Jurkat, Clone E6-1 (cell line): ENCODE measurements at regions not wholly inside any gene's neighbourhood (a gene's known extent, or its start where the extent isn't known, plus 50 kb on each side); places are given as distances from the start of the nearest gene placed in this dataset.
"Not testable (repeated sequence)": the region's sequence is repeated elsewhere in the genome, so short reads cannot be mapped to it uniquely, and the experiment has no call there.

ENCODE experiments used
- DNase-seq: peaks from one replicate; pipeline ENCODE4 v3.0.0-alpha.2; 2011; ENCODE audit warnings: low read depth, low spot score
- H3K4me3 ChIP-seq: 2 replicates; pipeline ENCODE4 v1.5.1; 2011; ENCODE audit warnings: mild to moderate bottlenecking, low read length, control low read depth, moderate library complexity

DNA sequence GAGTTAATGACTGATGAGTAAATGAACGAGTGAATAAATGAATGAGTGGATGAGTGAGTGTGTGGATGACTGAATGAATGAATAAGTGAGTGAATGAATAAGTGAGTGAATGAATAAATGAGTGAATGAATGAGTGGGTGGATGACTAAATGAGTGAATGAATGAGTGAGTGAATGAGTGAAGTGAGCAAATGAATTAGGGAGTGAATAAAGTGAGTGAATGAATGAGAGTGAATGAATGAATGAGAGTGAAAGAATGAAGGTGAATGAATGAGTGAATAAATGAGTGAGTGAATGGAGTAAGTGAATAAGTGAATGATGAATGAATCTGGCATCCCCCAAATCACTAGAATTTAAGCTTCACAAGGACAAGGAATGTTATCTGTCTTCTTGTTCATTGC, 1253.0 kb downstream of the TYW1 start:
- DNase-seq: no peak
- H3K4me3 ChIP-seq: no peak overlapping the region

DNA sequence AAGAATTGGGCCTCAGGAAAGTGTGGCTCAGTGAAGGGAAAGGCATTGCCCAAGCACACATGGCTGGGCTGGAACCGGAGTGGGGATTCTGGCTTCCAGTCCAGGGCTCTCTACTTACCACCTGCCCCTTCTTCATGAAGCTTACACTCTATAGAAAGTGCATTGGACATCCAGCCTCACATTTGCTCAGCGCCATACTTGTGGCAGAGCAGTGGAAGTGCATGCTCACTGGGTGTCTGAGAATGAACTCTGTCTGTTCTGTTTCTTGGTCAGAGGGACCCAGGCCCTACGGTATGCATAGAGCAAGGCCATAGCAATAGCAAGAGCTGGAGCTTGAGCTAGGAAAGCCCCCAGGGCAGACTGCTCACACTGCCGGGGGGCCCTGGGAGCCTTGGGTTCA, 1253.5 kb downstream of the TYW1 start:
- no peak overlapping the region for H3K4me3 ChIP-seq
- no peak for DNase-seq

DNA sequence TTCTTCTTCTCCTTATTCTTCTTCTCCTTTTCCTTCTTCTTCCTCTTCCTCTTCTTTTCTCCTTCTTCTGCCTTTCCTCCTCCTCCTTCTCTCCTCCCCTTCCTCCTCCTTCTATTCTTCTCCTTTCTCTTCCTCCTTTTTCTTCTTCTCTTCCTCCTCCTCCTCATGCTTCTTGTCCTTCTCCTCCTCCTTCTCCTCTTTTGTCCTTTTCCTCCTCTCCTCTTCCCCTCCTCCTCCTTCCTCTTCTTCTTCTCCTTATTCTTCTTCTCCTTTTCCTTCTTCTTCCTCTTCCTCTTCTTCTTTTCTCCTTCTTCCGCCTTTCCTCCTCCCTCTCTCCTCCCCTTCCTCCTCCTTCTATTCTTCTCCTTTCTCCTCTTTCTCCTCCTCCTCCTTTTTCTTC, 1258.2 kb downstream of the TYW1 start:
- not testable (repeated sequence) for DNase-seq

GRCh38 chr7:68256295-68256694, 1259.7 kb downstream of the TYW1 start:
- H3K4me3 ChIP-seq: no peak overlapping the region
- no peak for DNase-seq

More for the DNA sequence above, 1258.2 kb downstream of the TYW1 start:
- H3K4me3 ChIP-seq: not testable (repeated sequence)

DNA sequence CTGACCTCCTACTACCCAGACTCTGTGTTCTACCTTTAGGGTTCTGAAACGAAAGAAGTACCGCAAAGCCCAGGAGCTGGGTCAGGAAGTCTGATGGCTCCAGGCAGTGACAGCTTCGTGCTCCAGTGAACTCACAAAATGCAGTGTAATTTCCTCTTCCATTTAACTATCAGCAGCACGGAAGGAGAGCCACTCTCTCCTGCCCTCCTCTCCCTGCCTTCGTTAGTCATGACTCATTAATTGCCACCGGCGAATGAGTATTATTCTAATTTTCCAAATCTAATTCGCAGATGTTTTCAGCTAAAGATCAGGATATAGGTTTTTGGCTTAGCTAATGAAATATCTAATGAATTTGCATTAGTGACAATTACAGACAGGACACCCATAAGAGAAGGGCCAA, 1262.0 kb downstream of the TYW1 start:
- no peak for DNase-seq
- H3K4me3 ChIP-seq: no peak overlapping the region

DNA sequence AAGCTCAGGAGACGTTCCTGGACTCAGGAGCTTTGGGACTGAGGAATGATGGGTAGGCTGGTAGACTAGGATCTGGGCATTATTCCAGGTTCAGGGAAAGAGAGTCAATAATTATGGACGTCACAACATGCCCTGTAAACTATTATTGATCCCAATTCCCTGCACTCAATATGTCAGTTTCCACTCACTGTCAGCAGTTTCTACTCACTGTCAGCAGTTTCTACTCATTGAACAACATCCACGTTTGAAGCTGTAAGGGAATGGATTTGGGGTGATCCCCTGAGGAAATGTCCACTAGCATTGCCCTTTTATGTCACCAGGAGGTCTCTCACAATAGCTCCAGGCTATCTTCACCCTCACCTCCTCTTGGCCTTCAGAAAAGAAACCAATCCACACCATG, 1268.6 kb downstream of the TYW1 start:
- no peak for DNase-seq
- no peak overlapping the region for H3K4me3 ChIP-seq

DNA sequence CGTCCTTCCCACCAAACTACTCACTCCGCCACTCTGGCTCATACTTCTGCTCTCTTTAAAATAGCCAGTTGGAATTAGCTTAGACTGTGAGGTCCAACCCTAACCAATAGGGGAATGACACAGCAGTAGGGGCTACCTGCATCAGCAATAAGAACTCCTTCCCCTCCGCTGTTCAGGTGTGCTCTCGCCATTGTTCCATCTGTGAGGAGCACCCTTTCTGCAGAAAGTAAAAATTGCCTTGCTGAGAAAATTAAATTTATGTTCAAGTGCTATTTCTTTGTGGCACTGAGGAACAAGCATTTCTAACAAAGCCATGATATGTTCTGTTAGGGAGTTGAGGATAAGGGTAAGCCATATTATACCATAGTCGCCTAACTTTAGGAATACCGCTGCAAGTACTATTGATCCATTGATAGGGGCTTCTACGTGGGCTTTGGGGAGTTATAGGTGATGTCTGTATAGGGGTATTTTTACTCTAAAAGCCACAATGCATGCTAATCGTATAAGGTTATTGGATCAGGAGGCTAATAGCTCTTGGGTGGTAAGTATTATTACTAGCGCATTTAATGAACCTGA, 1269.5 kb downstream of the TYW1 start:
- H3K4me3 ChIP-seq: no peak overlapping the region
- DNase-seq: no peak

DNA sequence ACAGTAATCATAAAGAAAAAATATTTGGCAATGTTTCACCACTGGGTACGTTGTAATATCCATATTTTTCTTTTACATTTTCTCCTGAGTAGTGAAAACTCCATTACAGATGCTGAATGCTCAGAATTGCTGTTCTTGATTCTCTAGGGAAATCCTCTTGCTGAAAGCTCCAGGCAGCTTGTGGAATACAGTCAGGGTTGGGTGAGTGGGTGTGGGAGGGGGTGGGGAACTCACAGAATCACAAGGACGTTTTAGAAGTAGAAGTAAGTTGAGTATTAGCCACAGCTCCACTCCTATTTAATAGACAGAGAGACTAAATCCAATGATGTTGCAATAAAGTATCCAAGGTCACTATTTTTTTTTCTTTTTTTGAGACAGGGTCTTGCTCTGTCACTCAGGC, 1270.9 kb downstream of the TYW1 start:
- no peak overlapping the region for H3K4me3 ChIP-seq
- no peak for DNase-seq

- H3K4me3 ChIP-seq: no peak overlapping the region
- no peak for DNase-seq
Observed at GRCh38 chr7:68269405-68269804, 1272.8 kb downstream of the TYW1 start.

GRCh38 chr7:68272507-68272906, 1275.9 kb downstream of the TYW1 start:
- H3K4me3 ChIP-seq: no peak overlapping the region
- no peak for DNase-seq

- no peak overlapping the region for H3K4me3 ChIP-seq
- no peak for DNase-seq
Observed at GRCh38 chr7:68276725-68277124, 1280.1 kb downstream of the TYW1 start.

- no peak overlapping the region for H3K4me3 ChIP-seq
- DNase-seq: no peak
Observed at GRCh38 chr7:68279827-68280400, 1283.3 kb downstream of the TYW1 start.

- no peak for DNase-seq
Observed at GRCh38 chr7:68280931-68281330, 1284.3 kb downstream of the TYW1 start.

DNA sequence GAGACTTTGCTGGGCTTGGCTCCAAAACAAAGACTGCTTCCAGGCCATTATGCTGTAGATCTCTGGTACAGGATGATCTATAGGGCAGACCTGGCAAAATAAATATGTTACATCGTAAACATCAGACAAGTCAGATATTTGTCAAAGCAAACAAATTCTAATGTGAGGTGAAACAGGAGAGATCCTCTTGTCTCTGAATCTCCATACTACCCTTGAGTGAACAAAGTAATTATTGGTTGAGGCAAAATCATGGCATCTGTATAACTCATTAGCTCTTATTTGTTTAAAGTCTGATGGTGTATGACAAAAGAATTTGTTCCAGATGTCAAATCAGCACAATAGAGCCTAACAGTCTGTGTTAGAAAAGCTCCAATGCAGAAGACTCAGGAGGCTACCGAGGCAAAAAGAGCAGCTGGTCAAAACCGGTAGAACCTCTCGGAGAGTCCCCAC, 1291.5 kb downstream of the TYW1 start:
- no peak overlapping the region for H3K4me3 ChIP-seq
- DNase-seq: no peak

More at GRCh38 chr7:68280931-68281330, 1284.3 kb downstream of the TYW1 start:
- no peak overlapping the region for H3K4me3 ChIP-seq

- no peak overlapping the region for H3K4me3 ChIP-seq
- DNase-seq: no peak
Observed at GRCh38 chr7:68291710-68292109, 1295.1 kb downstream of the TYW1 start.

DNA sequence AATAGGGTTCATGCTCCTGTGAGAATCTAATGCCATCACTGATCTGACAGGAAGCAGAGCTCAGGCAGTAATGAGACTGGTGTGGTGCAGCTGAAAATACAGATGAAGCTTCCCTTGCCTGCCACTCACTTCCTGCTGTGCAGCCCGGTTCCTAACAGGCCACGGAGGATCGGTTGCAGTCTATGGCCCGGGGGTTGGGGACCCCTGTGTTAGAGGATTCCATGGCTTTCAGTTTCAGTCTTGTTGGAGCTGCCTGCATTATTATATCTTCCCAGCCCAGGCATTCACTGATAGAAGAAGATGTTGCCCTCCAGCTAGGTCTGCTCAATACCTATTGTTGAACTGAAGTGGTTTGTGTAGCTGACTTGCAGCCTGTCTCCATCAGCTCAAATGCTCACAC, 1298.8 kb downstream of the TYW1 start:
- no peak for DNase-seq
- H3K4me3 ChIP-seq: no peak overlapping the region

DNA sequence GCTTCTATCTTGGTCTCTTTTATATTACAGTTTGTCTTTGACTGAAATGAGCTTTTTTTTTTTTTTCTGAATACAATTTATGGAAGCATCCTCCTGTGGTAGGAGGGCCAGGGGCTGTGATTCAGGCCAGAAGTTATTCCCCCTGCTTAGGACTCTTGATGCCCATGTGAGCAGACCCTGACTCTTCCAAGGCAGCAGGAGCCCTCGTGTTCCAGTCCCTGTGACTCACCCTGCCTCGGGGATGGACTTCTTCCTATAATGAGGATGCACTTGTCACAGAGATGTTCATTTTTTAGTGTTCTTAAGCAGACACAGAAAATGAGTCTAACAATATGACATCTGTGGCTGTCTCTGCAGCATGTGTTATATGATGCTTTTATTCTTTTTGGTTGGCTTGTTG, 1293.7 kb upstream of the AUTS2 start:
- no peak for DNase-seq
- H3K4me3 ChIP-seq: no peak overlapping the region

DNA sequence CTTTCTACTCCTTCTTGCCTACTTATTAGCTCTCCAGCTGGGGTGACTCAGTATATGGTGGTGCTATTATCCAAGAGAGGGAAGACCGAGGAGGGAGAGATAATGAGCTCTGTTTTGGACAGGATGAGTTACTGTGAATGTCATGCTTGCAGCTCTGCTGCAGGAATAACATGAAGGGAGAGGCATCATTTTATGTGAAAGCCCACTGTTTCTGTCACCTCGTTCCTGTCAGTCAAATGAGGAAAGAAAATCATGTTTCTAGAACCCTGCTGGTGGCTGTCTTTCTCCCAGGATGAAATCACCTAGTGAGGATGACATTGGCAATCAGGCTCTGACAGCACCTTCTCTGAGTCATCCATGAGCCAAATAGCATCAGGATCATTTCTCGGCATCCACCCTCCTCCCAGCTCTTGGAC, 1291.6 kb upstream of the AUTS2 start:
- no peak for DNase-seq
- no peak overlapping the region for H3K4me3 ChIP-seq

- no peak for DNase-seq
- H3K4me3 ChIP-seq: no peak overlapping the region
Observed at GRCh38 chr7:68309271-68309670, 1289.0 kb upstream of the AUTS2 start.

DNA sequence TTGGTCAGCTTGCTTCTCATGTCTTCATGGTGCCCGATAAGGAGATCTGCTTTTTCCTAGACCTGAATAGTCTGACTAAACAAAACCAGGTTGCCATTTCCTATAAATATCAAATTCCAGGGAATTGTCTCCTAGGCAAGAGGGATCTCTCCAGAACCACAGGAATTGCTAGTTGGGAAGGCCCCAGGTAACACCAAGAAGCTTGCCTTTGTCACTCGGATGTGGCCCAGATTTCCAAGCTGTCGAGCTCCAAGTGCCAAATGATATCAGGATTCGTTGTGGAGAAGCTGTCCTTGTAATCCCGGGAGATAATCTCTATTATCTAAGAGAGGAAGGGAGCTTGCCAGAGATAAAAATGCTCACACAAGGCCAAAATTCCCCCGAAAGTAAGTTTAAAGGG, 1288.5 kb upstream of the AUTS2 start:
- H3K4me3 ChIP-seq: no peak overlapping the region
- DNase-seq: no peak

GRCh38 chr7:68311958-68312357, 1286.3 kb upstream of the AUTS2 start:
- no peak for DNase-seq
- no peak overlapping the region for H3K4me3 ChIP-seq
